SU-DHL-6 (cell line): ENCODE measurements at regions not wholly inside any gene's neighbourhood (a gene's known extent, or its start where the extent isn't known, plus 50 kb on each side); places are given as distances from the start of the nearest gene placed in this dataset.

Experiments
- EZH2phosphoT487 ChIP-seq: fragments of 200-600 bp; sonication (generic), shearing (Covaris generic); conservative IDR thresholded peaks from 2 replicates; pipeline ENCODE4 v1.6.1; 2018; ENCODE audit warnings: mild to moderate bottlenecking, antibody characterized with exemption, low read length, moderate library complexity, mixed read lengths
- TF ChIP-seq, protein P1 (sequence below): fragments of 200-600 bp; sonication (generic); IDR thresholded peaks from one replicate; pipeline ENCODE4 v1.5.1; 2017; ENCODE audit warnings: antibody characterized with exemption, mild to moderate bottlenecking, low read length, moderate library complexity; ENCODE audit not compliant: insufficient read depth, poor library complexity, severe bottlenecking

DNA sequence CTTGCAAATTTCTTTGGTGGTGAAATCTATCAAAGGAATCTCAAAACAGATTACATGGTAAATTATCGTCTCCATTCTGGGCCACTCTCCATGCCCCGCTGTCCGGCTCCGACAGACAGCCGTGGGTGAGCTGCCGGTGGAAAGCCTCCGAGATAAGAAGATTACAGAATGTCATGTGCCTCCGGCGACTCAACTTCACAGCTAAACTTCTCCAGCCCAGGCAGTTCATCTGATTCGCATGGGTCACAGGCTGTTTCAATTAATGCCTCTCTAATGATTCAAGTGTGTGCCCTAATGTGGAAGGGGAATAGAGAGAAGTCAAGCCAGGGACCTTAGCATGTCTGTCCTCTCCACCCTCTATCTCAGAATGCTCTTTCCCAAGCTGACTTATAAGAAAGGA lies 520.8 kb upstream of the ZFHX3 start:
- TF ChIP-seq, protein P1, sequence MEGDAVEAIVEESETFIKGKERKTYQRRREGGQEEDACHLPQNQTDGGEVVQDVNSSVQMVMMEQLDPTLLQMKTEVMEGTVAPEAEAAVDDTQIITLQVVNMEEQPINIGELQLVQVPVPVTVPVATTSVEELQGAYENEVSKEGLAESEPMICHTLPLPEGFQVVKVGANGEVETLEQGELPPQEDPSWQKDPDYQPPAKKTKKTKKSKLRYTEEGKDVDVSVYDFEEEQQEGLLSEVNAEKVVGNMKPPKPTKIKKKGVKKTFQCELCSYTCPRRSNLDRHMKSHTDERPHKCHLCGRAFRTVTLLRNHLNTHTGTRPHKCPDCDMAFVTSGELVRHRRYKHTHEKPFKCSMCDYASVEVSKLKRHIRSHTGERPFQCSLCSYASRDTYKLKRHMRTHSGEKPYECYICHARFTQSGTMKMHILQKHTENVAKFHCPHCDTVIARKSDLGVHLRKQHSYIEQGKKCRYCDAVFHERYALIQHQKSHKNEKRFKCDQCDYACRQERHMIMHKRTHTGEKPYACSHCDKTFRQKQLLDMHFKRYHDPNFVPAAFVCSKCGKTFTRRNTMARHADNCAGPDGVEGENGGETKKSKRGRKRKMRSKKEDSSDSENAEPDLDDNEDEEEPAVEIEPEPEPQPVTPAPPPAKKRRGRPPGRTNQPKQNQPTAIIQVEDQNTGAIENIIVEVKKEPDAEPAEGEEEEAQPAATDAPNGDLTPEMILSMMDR = no peak
- no peak for TF ChIP-seq EZH2phosphoT487
